SU-DHL-6 (cell line): ENCODE measurements at regions not wholly inside any gene's neighbourhood (a gene's known extent, or its start where the extent isn't known, plus 50 kb on each side); places are given as distances from the start of the nearest gene placed in this dataset.

Experiments
- H2AFZ ChIP-seq: fragments of 200-600 bp; sonication (generic); 2 replicates; pipeline ENCODE4 v1.6.1; 2014; ENCODE audit warnings: low read depth, mild to moderate bottlenecking, moderate library complexity, mixed read lengths, antibody characterized with exemption, low read length; ENCODE audit not compliant: severe bottlenecking
- H3F3A ChIP-seq: fragments of 200-600 bp; shearing (Covaris generic); 2 replicates; pipeline ENCODE4 v1.6.0; 2016; ENCODE audit warnings: antibody characterized with exemption, mild to moderate bottlenecking; ENCODE audit not compliant: insufficient read depth
- H3K27ac ChIP-seq: fragments of 200-600 bp; sonication (generic); 2 replicates; pipeline ENCODE4 v1.5.1; 2016; ENCODE audit warnings: low read depth, mild to moderate bottlenecking, low read length, moderate library complexity, mixed read lengths
- H3K27me3 ChIP-seq: fragments of 200-600 bp; sonication (generic), shearing (Covaris generic); 2 replicates; pipeline ENCODE4 v1.6.0; 2014; ENCODE audit warnings: mild to moderate bottlenecking, low read length
- H3K36me3 ChIP-seq: fragments of 200-600 bp; sonication (generic); 2 replicates; pipeline ENCODE4 v1.6.1; 2014; ENCODE audit warnings: mild to moderate bottlenecking, low read length, mixed read lengths
- H3K4me2 ChIP-seq: fragments of 300-600, 200-600 bp; shearing (Covaris generic), sonication (generic); 2 replicates; pipeline ENCODE4 v1.6.0; 2014; ENCODE audit warnings: low read length, low read depth, mild to moderate bottlenecking; ENCODE audit not compliant: poor library complexity, severe bottlenecking
- H3K4me3 ChIP-seq: fragments of 200-600 bp; sonication (generic); 2 replicates; pipeline ENCODE4 v1.5.1; 2014; ENCODE audit warnings: antibody characterized with exemption, low read length, mild to moderate bottlenecking, mixed read lengths; ENCODE audit not compliant: insufficient read depth, poor library complexity, severe bottlenecking
- H3K79me2 ChIP-seq: fragments of 200-600 bp; sonication (generic); 2 replicates; pipeline ENCODE4 v1.6.1; 2014; ENCODE audit warnings: mild to moderate bottlenecking, low read length, moderate library complexity; ENCODE audit not compliant: insufficient read depth
- H3K9ac ChIP-seq: fragments of 200-600 bp; sonication (generic); 2 replicates; pipeline ENCODE4 v1.7.0; 2014; ENCODE audit warnings: mild to moderate bottlenecking, low read length
- H3K9me2 ChIP-seq: fragments of 200-600 bp; sonication (generic); replicated peaks from 2 replicates; pipeline ENCODE4 v1.6.1; 2014; ENCODE audit warnings: low read length; ENCODE audit not compliant: insufficient read depth
- H3K9me3 ChIP-seq: fragments of 200-600 bp; sonication (generic); 2 replicates; pipeline ENCODE4 v1.6.1; 2014; ENCODE audit warnings: low read length, mixed read lengths; ENCODE audit not compliant: insufficient read depth
- H4K20me1 ChIP-seq: fragments of 200-600 bp; sonication (generic); 2 replicates; pipeline ENCODE4 v1.6.1; 2014; ENCODE audit warnings: low read depth, mild to moderate bottlenecking, antibody characterized with exemption, low read length, moderate library complexity, mixed read lengths
- EZH2phosphoT487 ChIP-seq: fragments of 200-600 bp; sonication (generic), shearing (Covaris generic); conservative IDR thresholded peaks from 2 replicates; pipeline ENCODE4 v1.6.1; 2018; ENCODE audit warnings: mild to moderate bottlenecking, antibody characterized with exemption, low read length, moderate library complexity, mixed read lengths
- TF ChIP-seq, protein P1 (sequence below): fragments of 200-600 bp; sonication (generic); IDR thresholded peaks from one replicate; pipeline ENCODE4 v1.5.1; 2017; ENCODE audit warnings: antibody characterized with exemption, mild to moderate bottlenecking, low read length, moderate library complexity; ENCODE audit not compliant: insufficient read depth, poor library complexity, severe bottlenecking

GRCh38 chr16:73233846-73234424 is 186.0 kb upstream of the ZFHX3 start:
- no peak for TF ChIP-seq EZH2phosphoT487
- TF ChIP-seq, protein P1, sequence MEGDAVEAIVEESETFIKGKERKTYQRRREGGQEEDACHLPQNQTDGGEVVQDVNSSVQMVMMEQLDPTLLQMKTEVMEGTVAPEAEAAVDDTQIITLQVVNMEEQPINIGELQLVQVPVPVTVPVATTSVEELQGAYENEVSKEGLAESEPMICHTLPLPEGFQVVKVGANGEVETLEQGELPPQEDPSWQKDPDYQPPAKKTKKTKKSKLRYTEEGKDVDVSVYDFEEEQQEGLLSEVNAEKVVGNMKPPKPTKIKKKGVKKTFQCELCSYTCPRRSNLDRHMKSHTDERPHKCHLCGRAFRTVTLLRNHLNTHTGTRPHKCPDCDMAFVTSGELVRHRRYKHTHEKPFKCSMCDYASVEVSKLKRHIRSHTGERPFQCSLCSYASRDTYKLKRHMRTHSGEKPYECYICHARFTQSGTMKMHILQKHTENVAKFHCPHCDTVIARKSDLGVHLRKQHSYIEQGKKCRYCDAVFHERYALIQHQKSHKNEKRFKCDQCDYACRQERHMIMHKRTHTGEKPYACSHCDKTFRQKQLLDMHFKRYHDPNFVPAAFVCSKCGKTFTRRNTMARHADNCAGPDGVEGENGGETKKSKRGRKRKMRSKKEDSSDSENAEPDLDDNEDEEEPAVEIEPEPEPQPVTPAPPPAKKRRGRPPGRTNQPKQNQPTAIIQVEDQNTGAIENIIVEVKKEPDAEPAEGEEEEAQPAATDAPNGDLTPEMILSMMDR: no peak
- Histone ChIP-seq H3K4me2 (no peak overlapping the region), H3K36me3 (no peaks in the 10 kb centered on the region), H3K79me2 (no peaks in the 10 kb centered on the region), H3K9ac (no peak overlapping the region), H3K4me3 (no peak overlapping the region), H3K9me3 (no peaks in the 10 kb centered on the region), H4K20me1 (no peaks in the 10 kb centered on the region), H3K27me3 (no peaks in the 10 kb centered on the region), H3K9me2 (no peaks in the 10 kb centered on the region), H3F3A (no peaks in the 10 kb centered on the region), H3K27ac (no peak overlapping the region), H2AFZ (no peak overlapping the region)

- Histone ChIP-seq H3K9me2 (no peaks in the 10 kb centered on the region), H3K79me2 (no peaks in the 10 kb centered on the region), H3K4me3 (no peak overlapping the region), H4K20me1 (no peaks in the 10 kb centered on the region), H3K27ac (no peak overlapping the region), H3K27me3 (no peaks in the 10 kb centered on the region), H3K9ac (no peak overlapping the region), H2AFZ (no peak overlapping the region), H3K36me3 (no peaks in the 10 kb centered on the region), H3K9me3 (no peaks in the 10 kb centered on the region), H3K4me2 (no peak overlapping the region), H3F3A (no peaks in the 10 kb centered on the region)
- TF ChIP-seq, protein P1: no peak
- no peak for TF ChIP-seq EZH2phosphoT487
These were observed 185.4 kb upstream of the ZFHX3 start for GRCh38 chr16:73233329-73233765.

DNA sequence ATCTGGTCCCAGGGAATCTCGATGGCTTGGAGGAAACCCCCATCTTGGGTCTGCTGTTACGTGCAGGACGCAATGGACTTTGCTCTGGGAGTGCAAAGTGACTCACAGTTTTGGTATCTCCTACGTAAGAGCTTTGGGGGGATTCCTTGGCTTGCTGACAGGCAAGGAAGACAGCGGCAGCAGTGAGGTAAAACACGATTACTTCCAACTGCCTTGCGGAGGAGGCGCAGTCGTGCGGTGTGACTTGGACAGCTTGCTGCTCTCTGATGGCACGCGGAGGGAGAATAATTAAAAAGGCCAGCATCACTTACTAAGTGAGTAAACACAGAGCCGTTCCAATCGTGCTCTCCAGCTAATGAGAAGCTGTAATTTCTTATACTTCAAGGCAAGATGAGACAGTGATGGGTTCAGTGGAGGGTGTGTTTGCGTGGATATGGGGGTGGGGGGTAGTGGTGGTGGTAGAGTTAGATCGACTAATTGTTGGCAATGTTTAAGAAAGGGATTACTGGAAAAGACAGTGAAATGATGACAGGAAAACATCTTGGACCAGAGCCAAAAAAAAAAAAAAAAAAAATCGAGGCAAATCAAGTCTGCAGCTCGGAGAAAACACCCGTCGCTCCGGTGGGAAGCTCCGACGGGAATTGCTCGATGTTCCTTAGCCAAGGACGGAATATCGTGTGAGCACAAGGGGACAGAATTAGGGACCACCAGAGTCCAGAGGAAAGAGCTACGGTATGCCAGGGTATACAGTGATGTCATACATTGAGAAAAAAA is 184.8 kb upstream of the ZFHX3 start:
- Histone ChIP-seq H3K4me2 (no peak overlapping the region), H2AFZ (no peak overlapping the region), H3K27me3 (no peaks in the 10 kb centered on the region), H3K36me3 (no peaks in the 10 kb centered on the region), H3K9me2 (no peaks in the 10 kb centered on the region), H4K20me1 (no peaks in the 10 kb centered on the region), H3F3A (no peaks in the 10 kb centered on the region), H3K27ac (no peak overlapping the region), H3K4me3 (no peak overlapping the region), H3K9ac (no peak overlapping the region), H3K9me3 (no peaks in the 10 kb centered on the region), H3K79me2 (no peaks in the 10 kb centered on the region)
- no peak for TF ChIP-seq EZH2phosphoT487
- TF ChIP-seq, protein P1: no peak
